Brain microvascular endothelial cell (primary cell): ENCODE measurements at regions not wholly inside any gene's neighbourhood (a gene's known extent, or its start where the extent isn't known, plus 50 kb on each side); places are given as distances from the start of the nearest gene placed in this dataset.
A peak's percentile ranks its signal among the peaks of the same experiment; 100 is the strongest.

Experiments used
- DNase-seq: peaks from one replicate; pipeline ENCODE4 v3.0.0-alpha.2; 2020
- H3K27ac ChIP-seq: fragments of 250-450 bp; sonication (Bioruptor Pico); 2 replicates; pipeline ENCODE4 v1.5.1; 2020; ENCODE audit warnings: mild to moderate bottlenecking, moderate library complexity
- H3K27me3 ChIP-seq: fragments of 250-450 bp; sonication (Bioruptor Pico); replicated peaks from 2 replicates; pipeline ENCODE4 v1.5.1; 2020; ENCODE audit warnings: mild to moderate bottlenecking
- H3K36me3 ChIP-seq: fragments of 250-450 bp; sonication (Bioruptor Pico); replicated peaks from 2 replicates; pipeline ENCODE4 v1.5.1; 2020; ENCODE audit warnings: mild to moderate bottlenecking
- H3K4me3 ChIP-seq: 2 replicates; pipeline ENCODE4 v1.5.1; 2011; ENCODE audit warnings: low read depth, mild to moderate bottlenecking, control low read depth, low read length, moderate library complexity
- CTCF ChIP-seq: IDR thresholded peaks from 2 replicates; pipeline ENCODE4 v1.5.1; 2011; ENCODE audit warnings: low read depth, mild to moderate bottlenecking, moderate library complexity, low read length, control low read depth, inconsistent platforms; ENCODE audit errors: missing control alignments
- in situ Hi-C: cut with HindIII; loops from 2 replicates; pipeline ENCODE4 v1.10.0; 2017; ENCODE audit warnings: low sequenced_read_pairs, low pct_ligation_motif_present

GRCh38 chr5:142411103-142411502, 86.3 kb upstream of the SPRY4 start:
- no peaks in the 10 kb centered on the region for H3K36me3 ChIP-seq
- no peak overlapping the region for H3K4me3 ChIP-seq
- H3K27me3 ChIP-seq = no peaks in the 10 kb centered on the region
- no peak overlapping the region for H3K27ac ChIP-seq
- in situ Hi-C loops = no loop called here
- no peak for TF ChIP-seq CTCF
- DNase-seq = no peak

- TF ChIP-seq CTCF = no peak
- in situ Hi-C loops = no loop called here
- H3K27me3 ChIP-seq = no peaks in the 10 kb centered on the region
- DNase-seq = no peak
- H3K4me3 ChIP-seq = no peak overlapping the region
- no peak overlapping the region for H3K27ac ChIP-seq
- no peaks in the 10 kb centered on the region for H3K36me3 ChIP-seq
Observed at GRCh38 chr5:142408981-142409481, 84.2 kb upstream of the SPRY4 start.

- no peak overlapping the region for H3K27ac ChIP-seq
- no peaks in the 10 kb centered on the region for H3K36me3 ChIP-seq
- in situ Hi-C loops = no loop called here
- TF ChIP-seq CTCF = no peak
- H3K27me3 ChIP-seq = no peaks in the 10 kb centered on the region
- no peak for DNase-seq
- H3K4me3 ChIP-seq = no peak overlapping the region
Observed at GRCh38 chr5:142408536-142408935, 83.7 kb upstream of the SPRY4 start.

GRCh38 chr5:142405814-142406395, 81.1 kb upstream of the SPRY4 start:
- in situ Hi-C loops = no loop called here
- no peak for TF ChIP-seq CTCF
- Histone ChIP-seq H3K27ac (no peak overlapping the region), H3K4me3 (no peak overlapping the region), H3K27me3 (no peaks in the 10 kb centered on the region), H3K36me3 (no peaks in the 10 kb centered on the region)
- no peak for DNase-seq

- H3K27me3 ChIP-seq = no peaks in the 10 kb centered on the region
- no peak overlapping the region for H3K4me3 ChIP-seq
- TF ChIP-seq CTCF = no peak
- no peak overlapping the region for H3K27ac ChIP-seq
- no peaks in the 10 kb centered on the region for H3K36me3 ChIP-seq
- no peak for DNase-seq
- in situ Hi-C loops = no loop called here
Observed at GRCh38 chr5:142405023-142405422, 80.2 kb upstream of the SPRY4 start.

GRCh38 chr5:142404046-142404477, 79.2 kb upstream of the SPRY4 start:
- H3K27ac ChIP-seq = peak overlapping the region; percentile 56

More at GRCh38 chr5:142404046-142404477, 79.2 kb upstream of the SPRY4 start:
- Histone ChIP-seq H3K27me3 (no peaks in the 10 kb centered on the region), H3K36me3 (no peaks in the 10 kb centered on the region), H3K4me3 (no peak overlapping the region)
- in situ Hi-C loops = no loop called here
- peak; percentile 80 for DNase-seq
- TF ChIP-seq CTCF = no peak
